ENCODE measurements at regions not wholly inside any gene's neighbourhood (a gene's known extent, or its start where the extent isn't known, plus 50 kb on each side); places are given as distances from the start of the nearest gene placed in this dataset.

- no peak for DNase-seq
Measured at GRCh38 chr7:142389544-142389943, 131.7 kb upstream of the PRSS58 start.

GRCh38 chr7:142385491-142386340, 127.9 kb upstream of the PRSS58 start:
- DNase-seq = no peak

DNA sequence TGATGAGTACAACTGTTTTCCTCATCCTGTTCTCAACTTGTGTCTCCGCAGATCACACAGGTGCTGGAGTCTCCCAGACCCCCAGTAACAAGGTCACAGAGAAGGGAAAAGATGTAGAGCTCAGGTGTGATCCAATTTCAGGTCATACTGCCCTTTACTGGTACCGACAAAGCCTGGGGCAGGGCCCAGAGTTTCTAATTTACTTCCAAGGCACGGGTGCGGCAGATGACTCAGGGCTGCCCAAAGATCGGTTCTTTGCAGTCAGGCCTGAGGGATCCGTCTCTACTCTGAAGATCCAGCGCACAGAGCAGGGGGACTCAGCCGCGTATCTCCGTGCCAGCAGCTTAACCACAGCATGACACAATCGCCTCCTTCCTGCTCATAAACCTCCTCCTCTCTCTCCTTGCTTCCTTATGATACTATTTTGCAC, 126.7 kb upstream of the PRSS58 start:
- peak; percentile 44 for DNase-seq

DNA sequence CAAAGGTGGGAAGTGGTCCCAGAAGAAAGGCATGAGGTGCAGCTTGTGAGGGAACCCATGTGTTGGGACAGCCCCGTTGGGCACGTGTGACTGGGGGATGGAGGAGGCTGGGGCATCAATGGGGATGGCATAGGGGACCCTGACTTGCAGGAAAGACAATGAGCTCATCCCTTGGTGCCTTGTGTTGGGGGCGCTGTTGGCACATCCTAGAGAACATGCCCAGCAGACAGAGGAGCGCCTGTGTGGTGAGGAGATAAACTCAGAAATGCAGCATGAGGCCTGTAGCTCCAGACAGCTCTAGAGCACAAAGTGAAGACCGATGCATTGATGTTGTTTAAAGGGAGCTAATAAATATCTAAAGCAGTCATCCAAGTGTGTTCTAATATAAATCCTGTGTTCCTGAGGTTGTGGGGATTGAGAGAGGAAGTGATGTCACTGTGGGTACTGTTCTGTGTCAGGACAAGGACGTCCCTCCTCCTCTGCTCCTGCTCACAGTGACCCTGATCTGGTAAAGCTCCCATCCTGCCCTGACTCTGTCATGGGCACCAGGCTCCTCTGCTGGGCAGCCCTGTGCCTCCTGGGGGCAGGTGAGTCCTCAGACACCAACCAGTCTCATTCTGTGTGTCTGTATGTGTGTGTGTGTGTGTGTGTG, 126.1 kb upstream of the PRSS58 start:
- no peak for DNase-seq

DNA sequence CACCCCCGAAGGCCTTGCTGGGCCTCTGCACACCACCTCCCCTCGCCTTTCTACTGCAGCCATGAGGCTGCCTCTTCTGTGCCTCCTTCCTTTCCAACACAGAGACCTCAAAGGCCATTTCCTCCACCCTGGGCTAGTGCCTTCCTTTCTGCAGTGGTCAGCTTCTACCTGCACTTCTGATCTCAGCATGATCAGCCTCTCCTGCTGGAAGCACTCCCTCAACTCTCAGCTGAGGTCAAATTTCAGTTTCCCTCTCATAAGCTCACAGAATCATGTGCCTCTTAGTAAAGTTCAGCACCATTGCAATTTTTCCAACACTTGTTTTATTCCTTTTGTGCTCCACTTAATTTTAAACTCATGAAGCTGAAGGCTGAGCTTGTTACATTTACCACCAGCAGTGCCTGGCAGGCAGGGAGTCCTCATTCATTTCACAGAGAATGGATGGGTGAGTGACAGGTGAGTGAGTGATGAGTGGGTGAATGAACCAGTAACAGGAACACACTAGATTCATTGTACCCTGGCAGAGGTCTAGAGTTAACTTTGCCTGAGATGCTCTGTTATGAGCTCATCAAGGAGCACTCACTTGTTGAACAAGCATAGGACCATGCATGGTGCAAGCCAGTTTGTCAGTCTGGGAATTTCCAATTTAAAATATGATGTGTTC, 124.0 kb upstream of the PRSS58 start:
- DNase-seq = no peak

DNA sequence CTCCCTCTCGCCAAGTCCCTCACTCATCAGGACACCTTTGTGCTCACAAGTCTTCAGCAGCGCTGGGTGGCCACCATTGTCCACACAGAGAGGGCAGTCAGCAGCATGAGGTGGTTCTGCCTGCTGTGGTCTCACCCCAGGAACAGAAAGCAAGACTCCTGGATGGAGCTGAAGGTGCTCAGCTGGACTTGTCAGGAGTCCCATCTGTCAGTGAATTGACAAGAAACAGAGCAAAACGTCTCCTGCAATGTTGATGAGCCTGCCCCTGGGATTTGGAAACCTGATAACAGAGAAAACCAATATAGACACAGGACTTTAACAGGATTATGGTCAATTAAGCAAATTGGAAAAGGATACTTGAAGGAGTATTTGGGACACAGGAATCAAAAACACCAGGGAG, 122.2 kb upstream of the PRSS58 start:
- DNase-seq = no peak

DNA sequence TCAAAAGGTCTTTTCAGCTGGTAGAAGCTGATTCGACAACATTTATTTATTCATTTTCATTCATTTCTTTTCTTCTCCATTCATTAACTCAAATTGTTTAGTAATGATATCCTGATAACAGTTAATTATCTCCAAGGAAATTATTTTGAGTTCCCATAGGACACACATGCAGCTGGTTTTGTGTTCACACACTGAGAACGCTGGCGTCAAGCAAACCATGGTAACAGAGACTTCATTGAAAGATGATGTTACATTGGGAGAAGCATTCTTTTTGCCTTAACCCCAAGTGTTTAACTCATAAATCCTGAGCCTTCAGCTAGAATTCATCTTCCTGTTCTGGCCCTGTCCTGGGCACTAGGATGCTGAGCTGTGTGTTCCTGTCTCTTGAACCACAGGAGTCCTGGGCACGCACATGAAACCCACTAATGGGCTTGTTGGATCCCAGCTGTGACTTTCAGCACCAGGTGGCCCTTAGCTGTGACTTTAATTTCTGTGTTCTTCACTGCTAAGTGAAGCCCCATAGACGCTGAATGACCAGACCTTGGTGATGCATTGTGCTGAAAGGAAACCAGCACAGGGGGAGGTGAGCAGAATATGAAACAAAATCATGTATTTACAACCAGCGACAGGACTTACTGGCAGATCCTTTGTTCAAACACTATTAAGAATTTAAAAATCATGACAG, 121.5 kb upstream of the PRSS58 start:
- no peak for DNase-seq

DNA sequence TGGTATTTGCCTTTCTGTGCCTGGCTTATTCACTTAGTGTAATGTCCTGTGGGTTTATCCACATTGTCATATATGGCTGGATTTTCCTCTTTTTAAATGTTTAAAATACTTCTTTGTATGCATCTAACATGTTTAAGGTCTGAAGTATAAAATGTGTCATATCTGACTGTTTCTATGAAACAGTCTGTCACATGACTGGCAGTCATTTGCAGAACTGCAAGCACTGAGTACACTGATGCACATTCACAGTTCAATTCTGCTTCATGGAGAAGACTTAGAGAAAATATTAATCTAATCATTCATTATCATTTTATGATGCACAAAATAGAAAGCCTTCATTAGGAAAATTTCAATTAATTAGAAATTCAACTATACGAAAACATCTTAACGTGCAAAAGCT, 119.7 kb upstream of the PRSS58 start:
- DNase-seq = no peak

DNA sequence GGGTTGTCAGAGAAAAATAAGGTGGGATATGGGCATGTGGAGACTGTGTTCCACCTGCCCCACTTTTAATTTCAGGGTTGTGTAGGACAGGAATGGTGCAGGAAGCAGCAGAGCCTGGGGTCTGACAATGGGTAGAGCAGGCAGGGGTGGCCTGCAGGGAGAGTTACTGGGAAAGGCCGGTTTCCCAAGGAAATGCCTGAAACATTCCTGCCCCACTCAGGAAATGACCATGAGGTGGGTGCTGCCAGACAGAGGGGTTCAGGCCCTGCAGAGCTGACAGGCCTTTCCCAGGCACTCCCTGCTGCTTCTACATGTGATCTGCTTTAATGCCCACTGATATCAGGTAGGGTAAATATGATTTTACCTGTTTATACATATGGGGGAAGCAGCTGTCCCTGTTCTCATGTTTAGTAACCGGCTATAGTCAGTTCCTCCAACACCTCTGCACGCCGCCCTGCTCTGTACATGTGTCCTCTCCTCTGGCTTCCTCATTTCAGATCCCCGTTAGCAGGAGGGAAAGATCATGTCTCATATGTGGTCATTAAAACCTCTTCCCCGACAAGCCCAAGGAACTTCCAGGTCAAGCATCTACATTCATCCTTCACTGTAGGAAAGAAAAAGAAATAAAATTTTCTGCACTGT, 118.6 kb upstream of the PRSS58 start:
- no peak for DNase-seq

DNA sequence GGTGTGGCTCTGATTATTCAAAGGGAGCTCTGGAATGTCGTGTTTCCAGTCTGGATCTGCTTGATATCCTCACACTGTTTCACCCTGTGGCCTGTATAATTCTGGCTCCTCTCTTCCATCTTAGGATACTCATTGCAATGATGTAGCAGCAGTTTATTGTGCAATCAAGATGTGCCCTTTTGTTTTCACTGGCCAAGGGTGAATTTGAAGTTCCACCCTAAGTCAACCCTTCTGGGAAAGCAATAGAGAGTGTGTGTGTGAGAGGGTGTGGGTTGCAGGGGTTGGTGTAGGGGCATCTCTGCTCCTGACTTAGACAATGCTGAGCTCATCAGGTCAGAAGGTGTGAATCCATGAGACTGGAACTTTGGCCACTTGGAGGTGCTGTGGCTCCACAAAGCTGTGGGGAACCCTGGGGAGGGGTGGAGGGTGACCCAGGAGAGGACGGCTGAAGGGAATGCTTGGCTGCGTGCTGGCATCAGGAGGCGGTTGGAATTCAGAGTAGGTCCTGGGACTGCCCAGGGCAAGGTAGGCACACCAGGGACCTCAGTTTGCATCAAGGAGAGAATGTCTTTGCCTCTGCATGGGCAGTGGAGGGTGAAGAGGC, 118.0 kb upstream of the PRSS58 start:
- no peak for DNase-seq

- no peak for DNase-seq
Measured at GRCh38 chr7:142372727-142373126, 114.9 kb upstream of the PRSS58 start.

DNA sequence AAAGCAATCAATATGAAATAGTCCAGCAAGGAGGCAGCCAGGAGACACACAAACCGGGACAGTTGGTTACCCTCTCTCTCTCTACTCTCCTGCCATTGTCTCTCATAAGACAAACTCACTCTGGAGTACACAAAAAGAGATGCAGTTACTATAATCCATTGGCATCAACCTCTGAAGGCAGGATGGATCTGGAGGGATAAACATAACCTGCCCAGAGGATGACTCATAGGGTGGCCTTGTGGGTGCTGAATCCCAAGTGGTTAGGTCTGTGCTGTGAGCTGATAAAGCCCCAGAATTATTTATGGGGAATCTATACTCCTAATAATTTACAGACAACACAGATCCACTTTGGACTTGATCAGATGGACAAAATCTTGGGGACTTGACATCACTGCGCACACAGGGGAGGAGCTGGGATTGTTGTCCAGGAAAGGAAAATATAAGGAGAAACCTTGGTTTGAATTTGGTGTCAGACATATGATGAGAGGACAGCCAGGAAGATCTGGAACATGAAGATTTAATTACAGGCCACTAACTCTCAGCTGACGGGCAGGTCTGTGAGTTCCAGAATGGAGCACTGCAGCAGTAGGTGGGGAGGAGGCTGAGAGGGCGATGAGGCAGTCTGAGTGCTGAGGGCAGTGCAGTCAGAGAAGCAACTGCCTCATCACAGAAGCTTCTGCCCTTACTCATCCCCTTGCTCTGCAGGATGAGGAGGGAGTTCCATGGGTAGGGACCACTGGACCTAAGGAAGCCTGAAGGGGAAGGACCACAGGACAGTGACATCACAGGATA, 113.9 kb upstream of the PRSS58 start:
- no peak for DNase-seq

DNA sequence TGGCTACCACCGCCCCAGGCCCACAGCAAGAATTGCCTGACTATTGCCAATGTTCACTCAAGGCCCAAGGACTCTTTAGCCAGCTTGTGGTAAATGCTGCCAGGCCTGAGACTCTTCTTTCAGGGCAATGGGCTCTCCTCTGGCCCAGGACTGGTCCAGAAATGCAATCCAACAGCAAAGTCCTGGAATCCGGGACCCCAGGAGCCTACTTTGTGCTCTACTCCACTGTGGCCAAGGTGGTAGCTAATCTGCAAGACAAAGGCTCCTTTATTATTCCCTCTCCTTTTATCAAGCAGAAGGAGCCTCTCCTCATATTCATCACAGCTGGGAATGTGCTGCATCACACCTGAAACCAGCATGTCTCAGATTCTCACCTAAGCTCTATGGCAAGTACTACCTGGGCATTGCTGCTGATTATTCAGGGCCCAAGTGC, 107.6 kb upstream of the PRSS58 start:
- no peak for DNase-seq

- no peak for DNase-seq
Measured at GRCh38 chr7:142364551-142364950, 106.7 kb upstream of the PRSS58 start.

DNA sequence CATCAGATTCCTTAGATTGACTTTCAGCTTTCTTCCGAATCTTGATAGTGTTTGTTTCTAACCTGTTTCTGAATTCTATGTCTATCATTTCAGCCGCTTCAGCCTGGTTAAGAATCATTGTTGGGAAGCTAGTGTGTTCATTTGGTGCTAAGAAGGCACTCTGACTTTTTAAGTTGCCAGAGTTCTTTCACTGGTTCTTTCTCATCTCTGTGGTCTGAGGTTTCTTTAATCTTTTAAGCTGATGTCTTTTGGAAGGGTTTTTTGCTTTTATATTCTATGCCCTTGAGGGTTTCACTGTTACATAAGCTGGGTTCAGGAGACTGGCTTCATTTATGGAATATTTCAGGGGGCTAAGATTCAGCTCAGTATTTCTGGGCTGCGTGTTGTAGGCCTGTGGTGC, 104.5 kb upstream of the PRSS58 start:
- no peak for DNase-seq

- no peak for DNase-seq
Measured at GRCh38 chr7:142359694-142360279, 101.9 kb upstream of the PRSS58 start.

- DNase-seq = no peak
Measured at GRCh38 chr7:142357953-142358520, 100.2 kb upstream of the PRSS58 start.

DNA sequence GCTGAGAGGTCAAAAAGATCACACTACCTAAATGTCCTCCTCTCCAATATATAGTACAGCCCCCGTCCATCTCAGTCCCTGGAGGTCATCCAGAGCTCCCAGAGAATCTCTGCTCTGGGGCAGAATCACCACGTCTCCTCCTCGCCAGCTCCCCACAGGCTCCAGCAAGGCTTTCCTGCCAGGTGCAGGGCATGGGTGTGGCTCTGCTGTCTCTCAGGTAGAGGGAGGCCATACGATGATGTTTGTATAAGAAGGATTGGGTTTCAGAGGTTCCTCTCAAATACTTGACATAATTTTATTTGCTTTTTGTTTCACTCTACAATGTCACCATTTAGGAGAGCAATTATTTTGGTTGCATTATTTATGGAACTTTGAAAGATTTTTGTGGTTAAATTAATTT, 98.3 kb upstream of the PRSS58 start:
- no peak for DNase-seq

- DNase-seq = no peak
Measured at GRCh38 chr7:142355328-142355727, 97.5 kb upstream of the PRSS58 start.

DNA sequence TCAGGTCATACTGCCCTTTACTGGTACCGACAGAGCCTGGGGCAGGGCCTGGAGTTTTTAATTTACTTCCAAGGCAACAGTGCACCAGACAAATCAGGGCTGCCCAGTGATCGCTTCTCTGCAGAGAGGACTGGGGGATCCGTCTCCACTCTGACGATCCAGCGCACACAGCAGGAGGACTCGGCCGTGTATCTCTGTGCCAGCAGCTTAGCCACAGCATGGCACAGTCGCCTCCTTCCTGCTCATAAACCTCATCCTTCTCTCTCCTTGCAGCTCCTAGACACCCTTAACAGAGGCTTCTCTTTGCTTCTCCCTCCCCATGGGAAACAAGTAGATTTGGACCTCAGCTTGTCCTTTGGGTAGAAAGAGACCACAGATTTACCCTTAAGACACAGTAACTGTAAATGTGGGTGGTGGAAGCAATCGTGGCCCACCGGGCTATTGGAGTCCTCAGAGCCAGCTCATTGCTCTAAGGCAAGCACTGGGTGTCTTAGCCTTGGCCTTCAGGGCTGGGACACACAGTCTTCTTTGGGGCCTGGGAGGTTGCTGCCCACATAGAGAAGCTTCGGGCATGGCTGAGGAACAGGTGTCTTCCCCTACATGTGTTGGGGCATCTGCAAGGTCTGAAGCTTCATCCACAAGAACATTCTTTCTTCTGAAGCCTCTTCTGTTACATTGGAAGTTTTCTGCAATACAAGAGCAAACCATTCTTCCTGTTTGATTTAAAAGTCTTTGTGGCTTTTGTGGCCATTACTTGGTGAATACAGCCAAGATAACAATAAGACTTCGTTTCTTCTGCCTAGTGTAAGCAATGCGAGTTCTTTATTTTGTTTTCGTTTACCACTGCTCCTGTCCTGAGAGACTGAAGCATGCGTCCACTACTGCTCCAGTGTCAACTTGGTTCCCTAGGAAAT, 95.5 kb upstream of the PRSS58 start:
- DNase-seq = no peak

Measured in activated CD4-positive, CD25-positive, alpha-beta regulatory T cell treated with anti-CD3 and anti-CD28 coated beads, Interleukin-2, amount 50 U/mL, for 72 hours (primary cell).